Esophagus squamous epithelium (tissue), 5 donors: ENCODE measurements at regions not wholly inside any gene's neighbourhood (a gene's known extent, or its start where the extent isn't known, plus 50 kb on each side); places are given as distances from the start of the nearest gene placed in this dataset.

Experiments used
- DNase-seq: peaks from one replicate; lab custom pipeline; 2025; lab: John Stamatoyannopoulos, UW
- H3K27ac ChIP-seq, 4 donors: fragments of 200-600 bp; sonication (generic); one replicate each; pipeline ENCODE4 v1.5.1; 2016 to 2019; ENCODE audit warnings: mild to moderate bottlenecking in 1 of 4
- H3K27me3 ChIP-seq, 4 donors: fragments of 200-600 bp; sonication (generic); 1 replicate in 3 of 4; 2 replicates in 1 of 4; pipeline versions ENCODE4 v1.5.1 to v1.6.0; 2017 to 2021; ENCODE audit warnings: antibody characterized with exemption in 1 of 4
- H3K36me3 ChIP-seq, 3 donors: fragments of 200-600 bp; sonication (generic); one replicate each; pipeline ENCODE4 v1.5.1; 2016 to 2019
- H3K4me1 ChIP-seq, 3 donors: fragments of 200-600 bp; sonication (generic); one replicate each; pipeline ENCODE4 v1.5.1; 2017 to 2019
- H3K4me3 ChIP-seq, 4 donors: fragments of 200-600 bp; sonication (generic); 1 replicate in 3 of 4; 2 replicates in 1 of 4; pipeline ENCODE4 v1.5.1; 2016 to 2019; ENCODE audit warnings: mild to moderate bottlenecking in 2 of 4, moderate library complexity in 1 of 4
- H3K9me3 ChIP-seq, 3 donors: fragments of 200-600 bp; sonication (generic); one replicate each; pipeline ENCODE4 v1.5.1; 2016 to 2019
- CTCF ChIP-seq, 6 experiments: fragments of 450-650 bp in 4 of 6; fragments of 200-600 bp in 2 of 6; sonication (generic) in 2 of 6; IDR thresholded peaks; one replicate each; pipeline ENCODE4 v1.5.1; 2016 to 2019; ENCODE audit warnings: antibody characterized with exemption in 6 of 6, mild to moderate bottlenecking in 4 of 6, moderate library complexity in 4 of 6
- POLR2A ChIP-seq, 4 donors: fragments of 450-650 bp; IDR thresholded peaks; one replicate each; pipeline ENCODE4 v1.6.1; 2017; ENCODE audit warnings: antibody characterized with exemption in 4 of 4, mild to moderate bottlenecking in 4 of 4, moderate library complexity in 3 of 4
- WGBS, 2 donors: methylation state at CpG; one replicate each; pipeline ENCODE4 v1.1.5; 2018; 5-methylcytosine and 5-hydroxymethylcytosine counted together
- intact Hi-C: fragments of 100-400 bp; cut with DNase I; formaldehyde crosslinking; loops from one replicate; pipeline ENCODE4 v1.15.0; 2022
- donor health status: DM: yes; HTN: yes; CAD: no.

GRCh38 chr3:163672954-163673353 lies 1405.3 kb downstream of the SI start:
- Histone ChIP-seq H3K27me3 (no peaks in the 10 kb centered on the region), H3K27ac (no peak overlapping the region), H3K4me3 (no peak overlapping the region), H3K4me1 (no peaks in the 10 kb centered on the region), H3K9me3 (no peaks in the 10 kb centered on the region), H3K36me3 (no peaks in the 10 kb centered on the region)
- intact Hi-C loops = no loop called here
- TF ChIP-seq POLR2A (IDR thresholded peaks at IDR 0.05) = no peak
- DNase-seq = no peak

GRCh38 chr3:163671201-163671600 lies 1407.1 kb downstream of the SI start:
- H3K9me3 ChIP-seq = no peaks in the 10 kb centered on the region
- H3K4me3 ChIP-seq = no peak overlapping the region
- 90 to 91% methylated on average over 2 to 3 of the region's 3 CpGs for WGBS, 2 donors
- no peaks in the 10 kb centered on the region for H3K27me3 ChIP-seq
- intact Hi-C loops = no loop called here
- TF ChIP-seq CTCF (IDR thresholded peaks at IDR 0.05) (no peak), POLR2A (IDR thresholded peaks at IDR 0.05) (no peak)
- H3K36me3 ChIP-seq = no peaks in the 10 kb centered on the region
- DNase-seq = no peak
- H3K27ac ChIP-seq = no peak overlapping the region
- no peaks in the 10 kb centered on the region for H3K4me1 ChIP-seq

- 57 to 59% methylated on average over 2 of the region's 2 CpGs for WGBS, 2 donors
- TF ChIP-seq POLR2A (IDR thresholded peaks at IDR 0.05) (no peak), CTCF (IDR thresholded peaks at IDR 0.05) (no peak)
- Histone ChIP-seq H3K9me3 (no peaks in the 10 kb centered on the region), H3K4me1 (no peaks in the 10 kb centered on the region), H3K36me3 (no peaks in the 10 kb centered on the region), H3K27me3 (no peaks in the 10 kb centered on the region), H3K4me3 (no peak overlapping the region), H3K27ac (no peak overlapping the region)
- DNase-seq = no peak
- intact Hi-C loops = no loop called here
Observed at GRCh38 chr3:163664466-163664865, 1413.8 kb downstream of the SI start.

- no peak for DNase-seq
- intact Hi-C loops = no loop called here
- 83 to 89% methylated on average over 2 of the region's 2 CpGs for WGBS, 2 donors
- TF ChIP-seq CTCF (IDR thresholded peaks at IDR 0.05) = no peak
- TF ChIP-seq POLR2A (IDR thresholded peaks at IDR 0.05) = no peak
- Histone ChIP-seq H3K27me3 (no peaks in the 10 kb centered on the region), H3K9me3 (peaks cover 0 to 6% (median 0%) of the 10 kb centered on the region in 3 donors), H3K36me3 (no peaks in the 10 kb centered on the region), H3K4me3 (no peak overlapping the region), H3K27ac (no peak overlapping the region), H3K4me1 (no peaks in the 10 kb centered on the region)
Observed at GRCh38 chr3:163657088-163657487, 1421.2 kb downstream of the SI start.

- Histone ChIP-seq H3K9me3 (peaks cover 0 to 6% (median 0%) of the 10 kb centered on the region in 3 donors), H3K27ac (no peak overlapping the region), H3K36me3 (no peaks in the 10 kb centered on the region), H3K4me3 (no peak overlapping the region), H3K27me3 (no peaks in the 10 kb centered on the region), H3K4me1 (no peaks in the 10 kb centered on the region)
- WGBS, 2 donors = 86 to 89% methylated on average over 1 to 5 of the region's 11 CpGs
- TF ChIP-seq POLR2A (IDR thresholded peaks at IDR 0.05) (no peak), CTCF (IDR thresholded peaks at IDR 0.05) (no peak)
- intact Hi-C loops = no loop called here
- DNase-seq = no peak
Observed at GRCh38 chr3:163655021-163655420, 1423.3 kb downstream of the SI start.

- intact Hi-C loops = no loop called here
- no peaks in the 10 kb centered on the region for H3K27me3 ChIP-seq
- no peak for DNase-seq
- H3K36me3 ChIP-seq = no peaks in the 10 kb centered on the region
- no peak overlapping the region for H3K27ac ChIP-seq
- H3K4me3 ChIP-seq = no peak overlapping the region
- H3K9me3 ChIP-seq = no peaks in the 10 kb centered on the region
- H3K4me1 ChIP-seq = no peaks in the 10 kb centered on the region
- TF ChIP-seq POLR2A (IDR thresholded peaks at IDR 0.05) = no peak
- no peak for TF ChIP-seq CTCF (IDR thresholded peaks at IDR 0.05)
- 50 to 55% methylated on average over 3 of the region's 3 CpGs for WGBS, 2 donors
Observed at GRCh38 chr3:163644172-163644571, 1434.1 kb downstream of the SI start.
